Ramos (cell line): ENCODE measurements at regions not wholly inside any gene's neighbourhood (a gene's known extent, or its start where the extent isn't known, plus 50 kb on each side); places are given as distances from the start of the nearest gene placed in this dataset.

Experiments used
- in situ Hi-C: fragments of 300-500 bp; cut with MboI; formaldehyde crosslinking; loops from one replicate; pipeline ENCODE4 v1.14.3; 2022; ENCODE audit warnings: low sequenced_read_pairs; ENCODE audit not compliant: unreplicated experiment

DNA sequence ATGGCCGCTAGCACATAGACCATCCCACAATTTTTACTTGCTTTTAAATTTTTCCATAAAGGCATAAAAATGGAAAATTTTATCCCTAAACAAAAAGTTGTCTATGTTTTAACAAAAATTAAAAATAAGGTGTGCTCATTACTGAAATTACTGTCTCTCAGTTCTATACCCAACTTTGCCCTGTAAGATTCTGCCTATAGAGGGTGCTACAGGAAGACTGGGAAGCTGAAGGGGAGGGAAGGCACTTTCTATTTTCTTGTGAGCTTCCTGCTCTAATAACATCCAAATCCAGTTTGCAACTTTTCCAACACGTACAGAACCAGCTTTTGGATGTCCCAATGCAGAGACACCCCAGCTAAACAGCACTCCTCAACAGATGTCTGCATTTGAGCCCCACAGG is 666.9 kb downstream of the PLCL1 start:
- in situ Hi-C loops = no loop called here

GRCh38 chr2:198468136-198468535 is 663.7 kb downstream of the PLCL1 start:
- in situ Hi-C loops = no loop called here

GRCh38 chr2:198465970-198466369 is 661.6 kb downstream of the PLCL1 start:
- in situ Hi-C loops = no loop called here

GRCh38 chr2:198456418-198456817 is 652.0 kb downstream of the PLCL1 start:
- in situ Hi-C loops = no loop called here

GRCh38 chr2:198453866-198454265 is 649.5 kb downstream of the PLCL1 start:
- in situ Hi-C loops = no loop called here

DNA sequence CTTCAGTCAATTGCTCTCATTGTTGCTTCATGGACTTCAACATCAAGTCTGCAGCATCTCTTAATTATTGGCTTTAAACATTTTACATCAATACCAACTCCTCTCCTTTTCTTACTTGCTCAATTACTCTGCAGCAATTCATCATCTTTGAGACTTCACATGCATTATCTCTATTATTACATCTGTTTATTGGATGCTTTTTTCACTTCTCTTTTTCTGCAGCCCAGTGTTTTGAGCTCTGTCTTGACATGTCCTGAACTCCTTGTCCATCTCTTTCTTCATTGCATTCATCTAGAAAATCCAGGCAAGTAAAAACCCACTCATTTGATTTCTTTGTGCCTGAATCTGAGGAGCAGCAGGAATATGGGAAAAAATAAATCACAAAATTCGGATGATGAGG is 647.9 kb downstream of the PLCL1 start:
- in situ Hi-C loops = no loop called here

- in situ Hi-C loops = no loop called here
Measured at GRCh38 chr2:198448789-198449188, 644.4 kb downstream of the PLCL1 start.

GRCh38 chr2:198444800-198445287 is 640.5 kb downstream of the PLCL1 start:
- in situ Hi-C loops = no loop called here

DNA sequence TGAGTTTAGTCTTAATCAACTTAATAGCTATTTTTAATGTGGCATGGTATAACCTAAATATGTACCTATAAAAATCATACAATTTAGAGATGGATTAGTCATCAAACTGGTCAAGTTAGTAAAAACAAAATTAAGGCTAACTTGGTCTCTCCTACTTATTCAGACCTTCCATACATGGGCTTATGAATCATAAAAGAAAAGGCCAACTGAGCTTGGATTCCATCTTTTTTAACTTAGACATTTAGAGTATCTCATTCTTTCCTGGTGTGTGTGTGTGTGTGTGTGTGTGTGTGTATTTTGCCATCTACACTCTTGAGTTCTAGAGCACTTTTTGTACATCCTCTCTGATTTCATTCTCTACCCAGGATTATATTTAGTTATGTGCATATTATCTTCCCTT is 637.5 kb downstream of the PLCL1 start:
- in situ Hi-C loops = no loop called here

DNA sequence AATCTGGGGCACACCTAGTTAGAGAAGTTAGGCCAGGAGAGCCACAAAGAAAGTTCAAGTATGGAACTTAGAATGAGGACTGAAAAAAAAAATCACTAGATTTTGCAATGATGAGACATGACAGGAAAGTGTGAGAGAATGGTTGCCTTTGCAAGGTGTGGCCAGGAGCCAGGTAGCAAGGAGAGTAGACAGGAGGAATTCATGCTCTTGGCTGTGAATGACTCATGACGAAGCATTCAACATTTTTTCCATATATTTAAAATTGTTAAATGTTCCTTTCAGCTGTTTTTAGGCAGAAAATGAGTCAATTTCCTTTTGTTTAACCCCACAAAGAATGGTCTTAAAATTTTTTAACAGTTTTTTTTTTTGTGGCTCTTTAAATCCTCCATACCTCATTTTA is 636.9 kb downstream of the PLCL1 start:
- in situ Hi-C loops = no loop called here

- in situ Hi-C loops = no loop called here
Measured at GRCh38 chr2:198440833-198441232, 636.4 kb downstream of the PLCL1 start.

GRCh38 chr2:198438331-198438730 is 633.9 kb downstream of the PLCL1 start:
- in situ Hi-C loops = no loop called here

- in situ Hi-C loops = no loop called here
Measured at GRCh38 chr2:198424112-198424511, 619.7 kb downstream of the PLCL1 start.

DNA sequence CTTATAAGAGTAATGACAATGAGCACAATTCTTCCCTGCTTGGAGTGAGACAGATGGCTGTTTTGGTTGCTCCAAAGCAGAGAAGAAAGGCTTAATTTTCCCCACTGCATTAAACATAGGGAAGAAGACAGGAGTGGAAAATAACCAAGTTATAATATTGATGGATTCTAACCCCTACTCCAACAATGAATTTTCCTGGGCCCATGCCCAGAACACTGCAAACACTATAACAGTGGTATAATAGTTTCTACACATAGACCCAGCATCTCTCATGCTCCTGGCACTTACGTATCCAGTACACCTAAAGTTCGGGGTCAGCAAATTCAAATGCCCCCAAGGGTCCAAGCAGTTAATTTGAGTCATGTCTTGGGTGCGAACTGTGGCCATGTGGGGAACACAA is 613.4 kb downstream of the PLCL1 start:
- in situ Hi-C loops = no loop called here

DNA sequence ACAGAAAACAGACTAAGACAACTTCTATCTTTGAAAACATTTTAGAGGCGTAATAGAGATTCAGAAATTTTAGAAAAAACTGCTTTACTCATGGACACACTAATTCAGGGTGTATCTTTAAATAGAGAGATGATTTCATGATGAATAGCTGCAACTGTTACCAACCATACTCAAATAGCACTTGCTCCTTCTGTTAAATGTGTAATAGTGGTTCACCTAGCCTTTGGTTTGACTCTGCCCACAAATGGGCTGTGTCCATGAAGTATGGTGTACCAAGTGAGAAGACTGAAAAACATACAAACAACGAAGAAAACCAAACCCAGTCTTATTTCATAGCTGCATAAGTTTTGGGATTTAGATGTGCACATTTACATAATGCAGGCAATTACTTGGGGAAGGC is 610.6 kb downstream of the PLCL1 start:
- in situ Hi-C loops = no loop called here

DNA sequence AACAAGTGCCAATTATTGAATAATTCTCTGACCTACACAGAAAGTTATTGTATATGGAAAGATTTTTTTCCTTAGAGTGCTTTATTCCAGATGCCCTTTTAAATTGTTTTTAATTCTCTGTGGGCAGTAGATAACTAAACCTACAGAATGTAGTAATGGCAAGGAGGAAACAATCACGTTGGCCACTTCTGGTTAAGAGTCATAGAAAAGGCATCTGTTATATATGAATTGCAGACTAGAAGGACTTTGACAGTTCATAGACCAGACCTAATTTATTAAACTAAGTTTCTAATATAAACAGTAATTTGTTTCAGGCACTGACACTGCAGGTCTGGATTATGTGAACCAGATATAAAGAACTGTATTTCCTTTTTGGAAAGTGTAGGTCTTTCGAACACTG is 607.5 kb downstream of the PLCL1 start:
- in situ Hi-C loops = no loop called here

DNA sequence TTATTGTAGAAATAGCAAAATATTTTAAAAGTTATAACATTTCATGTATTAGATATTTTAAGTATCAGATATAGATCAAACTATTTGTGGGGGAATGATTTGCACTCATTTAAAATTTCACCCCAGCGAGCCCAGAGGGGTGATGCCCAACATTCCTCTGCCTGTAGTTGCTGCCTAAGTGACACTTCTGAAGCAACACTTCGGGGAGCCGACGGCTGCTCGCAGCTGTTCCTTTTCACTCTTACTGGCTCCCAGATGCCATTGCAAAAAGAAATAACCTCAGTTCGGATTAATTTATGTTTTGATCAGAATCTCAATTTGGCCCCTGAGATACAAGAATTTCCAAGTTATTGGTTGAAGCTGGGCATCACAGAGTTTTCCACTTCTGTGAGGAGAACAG is 603.8 kb downstream of the PLCL1 start:
- in situ Hi-C loops = no loop called here

DNA sequence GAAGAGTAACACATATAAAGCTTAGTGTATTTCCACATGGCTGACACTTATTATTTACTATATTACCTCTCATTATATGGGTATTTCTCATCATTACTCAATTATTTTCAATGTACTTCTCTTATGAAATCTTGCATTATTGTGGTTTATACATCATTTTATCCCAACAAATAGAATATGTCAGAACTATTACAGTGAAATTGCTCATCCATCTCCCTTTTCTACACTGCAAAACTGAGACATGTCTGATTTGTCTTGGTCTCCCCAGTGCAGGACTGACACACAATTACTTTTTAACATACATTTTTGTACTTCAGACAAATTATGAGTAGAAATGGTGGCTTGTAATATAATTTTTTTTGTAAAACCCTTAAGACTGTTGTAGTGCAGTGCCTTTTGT is 600.9 kb downstream of the PLCL1 start:
- in situ Hi-C loops = no loop called here

GRCh38 chr2:198401644-198402043 is 597.3 kb downstream of the PLCL1 start:
- in situ Hi-C loops = no loop called here

DNA sequence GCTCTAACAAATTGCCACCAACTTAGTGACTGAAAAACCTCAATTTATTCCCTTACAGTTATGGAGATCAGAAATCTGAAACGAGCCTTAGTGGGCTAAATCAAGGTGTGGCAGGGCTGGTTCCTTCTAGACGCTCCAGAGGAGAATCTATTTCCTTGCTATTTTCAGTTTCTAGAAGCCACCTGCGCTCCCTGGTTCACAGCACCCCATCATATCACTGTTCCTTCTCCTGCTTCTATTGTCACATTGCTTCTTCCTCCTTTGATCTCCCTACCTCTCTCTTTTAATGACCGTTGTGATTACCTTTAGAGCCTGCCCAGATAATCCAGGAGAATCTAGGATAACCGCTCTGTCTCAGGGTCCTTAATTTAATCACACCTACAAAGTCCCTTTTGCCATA is 596.6 kb downstream of the PLCL1 start:
- in situ Hi-C loops = no loop called here

GRCh38 chr2:198394208-198394607 is 589.8 kb downstream of the PLCL1 start:
- in situ Hi-C loops = no loop called here

GRCh38 chr2:198390670-198391069 is 586.3 kb downstream of the PLCL1 start:
- in situ Hi-C loops = no loop called here

- in situ Hi-C loops = no loop called here
Measured at GRCh38 chr2:198387677-198388076, 583.3 kb downstream of the PLCL1 start.
